Upper lobe of right lung (tissue), 1 donor: ENCODE measurements at regions not wholly inside any gene's neighbourhood (a gene's known extent, or its start where the extent isn't known, plus 50 kb on each side); places are given as distances from the start of the nearest gene placed in this dataset.

Experiments used
- ATAC-seq: fragments of 200-7000 bp; cut with Tn5 transposase; one replicate; pipeline ENCODE4 v1.9.1; 2020; ENCODE audit warnings: mild to moderate bottlenecking, moderate library complexity
- DNase-seq: peaks from one replicate; pipeline ENCODE4 v3.0.0-alpha.2; 2020
- H3K27ac ChIP-seq: fragments of 200-600 bp; one replicate; pipeline ENCODE4 v1.8.0; 2022
- H3K27me3 ChIP-seq: fragments of 200-600 bp; one replicate; pipeline ENCODE4 v1.8.0; 2022; ENCODE audit warnings: mild to moderate bottlenecking
- H3K36me3 ChIP-seq: fragments of 200-600 bp; one replicate; pipeline ENCODE4 v1.8.0; 2022
- H3K4me1 ChIP-seq: fragments of 200-600 bp; one replicate; pipeline ENCODE4 v1.8.0; 2022
- H3K4me3 ChIP-seq: fragments of 200-600 bp; one replicate; pipeline ENCODE4 v1.8.0; 2022; ENCODE audit warnings: mild to moderate bottlenecking
- H3K9me3 ChIP-seq: fragments of 200-600 bp; one replicate; pipeline ENCODE4 v1.8.0; 2022
- intact Hi-C: fragments of 100-400 bp; cut with DNase I; formaldehyde crosslinking; loops from one replicate; pipeline ENCODE4 v1.11.0; 2022
- TF ChIP-seq, protein P1 (sequence below): fragments of 200-600 bp; IDR thresholded peaks from one replicate; pipeline ENCODE4 v1.8.0; 2022; ENCODE audit warnings: antibody characterized with exemption
- donor health status: DM: no; HTN: yes; CAD: no; lungs with severe emphysema.

- Histone ChIP-seq H3K4me1 (no peaks in the 10 kb centered on the region), H3K27ac (no peak overlapping the region), H3K27me3 (no peaks in the 10 kb centered on the region), H3K36me3 (no peaks in the 10 kb centered on the region), H3K9me3 (no peaks in the 10 kb centered on the region), H3K4me3 (no peak overlapping the region)
- TF ChIP-seq, protein P1, sequence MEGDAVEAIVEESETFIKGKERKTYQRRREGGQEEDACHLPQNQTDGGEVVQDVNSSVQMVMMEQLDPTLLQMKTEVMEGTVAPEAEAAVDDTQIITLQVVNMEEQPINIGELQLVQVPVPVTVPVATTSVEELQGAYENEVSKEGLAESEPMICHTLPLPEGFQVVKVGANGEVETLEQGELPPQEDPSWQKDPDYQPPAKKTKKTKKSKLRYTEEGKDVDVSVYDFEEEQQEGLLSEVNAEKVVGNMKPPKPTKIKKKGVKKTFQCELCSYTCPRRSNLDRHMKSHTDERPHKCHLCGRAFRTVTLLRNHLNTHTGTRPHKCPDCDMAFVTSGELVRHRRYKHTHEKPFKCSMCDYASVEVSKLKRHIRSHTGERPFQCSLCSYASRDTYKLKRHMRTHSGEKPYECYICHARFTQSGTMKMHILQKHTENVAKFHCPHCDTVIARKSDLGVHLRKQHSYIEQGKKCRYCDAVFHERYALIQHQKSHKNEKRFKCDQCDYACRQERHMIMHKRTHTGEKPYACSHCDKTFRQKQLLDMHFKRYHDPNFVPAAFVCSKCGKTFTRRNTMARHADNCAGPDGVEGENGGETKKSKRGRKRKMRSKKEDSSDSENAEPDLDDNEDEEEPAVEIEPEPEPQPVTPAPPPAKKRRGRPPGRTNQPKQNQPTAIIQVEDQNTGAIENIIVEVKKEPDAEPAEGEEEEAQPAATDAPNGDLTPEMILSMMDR, result no peak
- ATAC-seq, result no peak
- intact Hi-C loops, result no loop called here
- no peak for DNase-seq
Observed at GRCh38 chr13:104017317-104017716, 951.1 kb upstream of the SLC10A2 start.

- ATAC-seq (no peak), DNase-seq (no peak)
- no peaks in the 10 kb centered on the region for H3K4me1 ChIP-seq
- intact Hi-C loops, result no loop called here
- TF ChIP-seq, protein P1, result no peak
- no peak overlapping the region for H3K27ac ChIP-seq
- no peaks in the 10 kb centered on the region for H3K27me3 ChIP-seq
- no peaks in the 10 kb centered on the region for H3K9me3 ChIP-seq
- H3K4me3 ChIP-seq, result no peak overlapping the region
- H3K36me3 ChIP-seq, result no peaks in the 10 kb centered on the region
Observed at GRCh38 chr13:104015646-104016396, 949.6 kb upstream of the SLC10A2 start.

GRCh38 chr13:104014803-104015645, 948.8 kb upstream of the SLC10A2 start:
- H3K4me1 ChIP-seq, result no peaks in the 10 kb centered on the region
- H3K9me3 ChIP-seq, result no peaks in the 10 kb centered on the region
- TF ChIP-seq, protein P1, result no peak
- no peaks in the 10 kb centered on the region for H3K36me3 ChIP-seq
- no peaks in the 10 kb centered on the region for H3K27me3 ChIP-seq
- DNase-seq (no peak), ATAC-seq (no peak)
- H3K27ac ChIP-seq, result no peak overlapping the region
- intact Hi-C loops, result no loop called here
- H3K4me3 ChIP-seq, result no peak overlapping the region

DNA sequence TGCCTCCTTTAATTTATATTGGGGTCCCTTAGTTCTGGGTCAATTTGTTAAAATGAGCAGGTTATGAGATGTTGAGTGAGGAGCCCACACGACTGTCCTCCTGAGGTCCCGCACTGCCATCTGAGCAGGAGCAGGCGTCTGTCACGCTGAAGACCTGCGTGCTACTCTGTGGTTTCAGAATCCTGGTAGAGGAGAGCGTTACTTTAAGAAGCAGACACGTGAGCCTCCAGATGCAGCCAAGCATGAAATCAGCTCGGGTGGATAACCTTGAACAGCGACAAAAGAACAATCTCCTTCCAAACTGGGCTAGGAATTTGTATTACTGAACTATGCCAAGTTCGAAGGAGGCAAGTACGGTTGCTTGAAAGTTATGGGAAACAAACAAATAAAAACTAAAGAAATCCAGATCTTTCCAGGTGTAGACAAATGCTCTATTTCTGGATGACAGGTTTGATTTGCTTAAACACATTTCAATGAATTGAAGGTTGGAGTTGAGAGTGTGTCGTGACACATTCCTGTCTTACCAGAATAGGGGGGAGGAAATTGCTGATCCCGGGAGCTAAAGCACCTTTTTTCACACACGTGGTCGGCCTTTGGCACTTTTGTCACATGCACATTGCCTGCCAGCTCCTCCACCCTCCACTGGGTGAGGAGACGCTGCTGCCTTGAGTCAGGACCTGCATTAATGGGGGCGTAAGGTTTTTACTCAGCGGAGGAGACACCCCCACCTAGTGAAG, 945.5 kb upstream of the SLC10A2 start:
- Histone ChIP-seq H3K9me3 (no peaks in the 10 kb centered on the region), H3K27ac (no peak overlapping the region), H3K36me3 (no peaks in the 10 kb centered on the region), H3K4me3 (no peak overlapping the region), H3K27me3 (no peaks in the 10 kb centered on the region), H3K4me1 (no peaks in the 10 kb centered on the region)
- ATAC-seq (peak; percentile 33), DNase-seq (no peak)
- TF ChIP-seq, protein P1, result no peak
- intact Hi-C loops, result no loop called here

- Histone ChIP-seq H3K36me3 (no peaks in the 10 kb centered on the region), H3K27ac (no peak overlapping the region), H3K27me3 (no peaks in the 10 kb centered on the region), H3K9me3 (no peaks in the 10 kb centered on the region), H3K4me3 (no peak overlapping the region), H3K4me1 (no peaks in the 10 kb centered on the region)
- DNase-seq (no peak), ATAC-seq (no peak)
- intact Hi-C loops, result no loop called here
- TF ChIP-seq, protein P1, result no peak
Observed at GRCh38 chr13:104008541-104009435, 942.6 kb upstream of the SLC10A2 start.
